B cell (primary cell): ENCODE measurements at regions not wholly inside any gene's neighbourhood (a gene's known extent, or its start where the extent isn't known, plus 50 kb on each side); places are given as distances from the start of the nearest gene placed in this dataset.

ENCODE experiments used
- ATAC-seq: fragments of 200-7000 bp; cut with Tn5 transposase; one replicate; pipeline ENCODE4 v1.10.0; 2021; ENCODE audit warnings: low read depth, mild to moderate bottlenecking, moderate number of reproducible peaks, moderate library complexity
- CTCF ChIA-PET: fragments of 350-600 bp; sonication (Branson Sonifier 250); formaldehyde crosslinking; loops from one replicate; lab custom pipeline; 2021; ENCODE audit warnings: antibody characterized with exemption, inconsistent platforms; lab: Charles Lee
- POLR2A ChIA-PET: fragments of 350-600 bp; sonication (Branson Sonifier 250); formaldehyde crosslinking; loops from one replicate; lab custom pipeline; 2021; ENCODE audit warnings: antibody characterized with exemption; lab: Charles Lee
- DNase-seq: peaks from one replicate; pipeline ENCODE4 v3.0.0; 2013
- H2AFZ ChIP-seq: 2 replicates; pipeline ENCODE4 v1.6.1; 2012; ENCODE audit warnings: mild to moderate bottlenecking, low read depth, low read length; ENCODE audit not compliant: insufficient read depth, poor library complexity, severe bottlenecking
- H3K27ac ChIP-seq, 2 donors: 1 replicate in 1 of 2; 2 replicates in 1 of 2; pipeline ENCODE4 v1.5.1; 2012 to 2013; ENCODE audit warnings: low read length in 2 of 2, mild to moderate bottlenecking in 2 of 2, moderate library complexity in 1 of 2
- H3K27me3 ChIP-seq, 4 experiments: fragments of 200-600 bp in 1 of 4; sonication (generic) in 1 of 4; replicated peaks in 1 of 4; 1 replicate in 2 of 4; 2 replicates in 2 of 4; pipeline versions ENCODE4 v1.6.1 to v1.7.0; 2013 to 2016; ENCODE audit warnings: low read length in 3 of 4, mild to moderate bottlenecking in 2 of 4, mixed read lengths in 1 of 4, moderate library complexity in 1 of 4; ENCODE audit not compliant: insufficient read depth in 4 of 4, control insufficient read depth in 3 of 4; ENCODE audit errors: control extremely low read depth in 1 of 4
- H3K36me3 ChIP-seq, 2 experiments: replicated peaks in 1 of 2; 1 replicate in 1 of 2; 2 replicates in 1 of 2; pipeline versions ENCODE4 v1.6.1 to v1.7.1; 2013; ENCODE audit warnings: low read length in 1 of 2; ENCODE audit not compliant: insufficient read depth in 2 of 2, control insufficient read depth in 1 of 2; ENCODE audit errors: control extremely low read depth in 1 of 2, extremely low read depth in 1 of 2
- H3K4me1 ChIP-seq, 2 donors: fragments of 200-600 bp in 1 of 2; sonication (generic) in 1 of 2; 1 replicate in 1 of 2; 2 replicates in 1 of 2; pipeline versions ENCODE4 v1.5.1 to v1.6.1; 2013 to 2017; ENCODE audit warnings: low read length in 2 of 2; ENCODE audit not compliant: control insufficient read depth in 2 of 2, insufficient read depth in 2 of 2
- H3K4me2 ChIP-seq: replicated peaks from 2 replicates; pipeline ENCODE3; 2012; ENCODE audit warnings: mild to moderate bottlenecking, low read depth, low read length; ENCODE audit not compliant: poor library complexity, severe bottlenecking
- H3K4me3 ChIP-seq, 5 experiments: fragments of 200-600 bp in 1 of 5; sonication (generic) in 1 of 5; 1 replicate in 3 of 5; 2 replicates in 2 of 5; pipeline versions ENCODE4 v1.5.1 to v1.7.0; 2011 to 2016; ENCODE audit warnings: low read length in 4 of 5, mild to moderate bottlenecking in 4 of 5, low read depth in 2 of 5, control low read depth in 1 of 5, moderate library complexity in 1 of 5; ENCODE audit not compliant: insufficient read depth in 1 of 5; ENCODE audit errors: control extremely low read depth in 1 of 5, extremely low read depth in 1 of 5
- H3K79me2 ChIP-seq: fragments of 200-600 bp; sonication (generic); one replicate; pipeline ENCODE4 v1.6.0; 2016; ENCODE audit warnings: low read length; ENCODE audit not compliant: control insufficient read depth, insufficient read depth
- H3K9ac ChIP-seq: fragments of 200-600 bp; sonication (generic); 2 replicates; pipeline ENCODE4 v1.6.1; 2017; ENCODE audit warnings: mild to moderate bottlenecking, low read length, moderate library complexity
- H3K9me3 ChIP-seq, 3 donors: one replicate each; pipeline versions ENCODE4 v1.6.1 to v1.7.1; 2013; ENCODE audit warnings: low read length in 2 of 3; ENCODE audit not compliant: control insufficient read depth in 2 of 3, insufficient read depth in 1 of 3; ENCODE audit errors: control extremely low read depth in 1 of 3
- H4K20me1 ChIP-seq: 2 replicates; pipeline ENCODE4 v1.6.0; 2012; ENCODE audit warnings: mild to moderate bottlenecking, low read length; ENCODE audit not compliant: insufficient read depth, control insufficient read depth, poor library complexity, severe bottlenecking
- H3K27ac Mint-ChIP-seq: one replicate; pipeline ENCODE4 v1.8.0; 2021; ENCODE audit warnings: mixed read lengths
- H3K27me3 Mint-ChIP-seq: one replicate; pipeline ENCODE4 v1.8.0; 2021; ENCODE audit warnings: mixed read lengths
- H3K4me1 Mint-ChIP-seq: one replicate; pipeline ENCODE4 v1.8.0; 2021; ENCODE audit warnings: mixed read lengths
- H3K4me3 Mint-ChIP-seq: one replicate; pipeline ENCODE4 v1.8.0; 2021; ENCODE audit warnings: mixed read lengths
- H3K9me3 Mint-ChIP-seq: one replicate; pipeline ENCODE4 v1.8.0; 2022; ENCODE audit warnings: mixed read lengths; ENCODE audit not compliant: insufficient read depth
- CTCF ChIP-seq: fragments of 200-600 bp; IDR thresholded peaks from one replicate; pipeline ENCODE4 v1.8.0; 2022; ENCODE audit warnings: antibody characterized with exemption, mild to moderate bottlenecking
- EZH2 ChIP-seq: IDR thresholded peaks from 2 replicates; pipeline ENCODE4 v1.6.1; 2012; ENCODE audit warnings: borderline replicate concordance, low read depth, mild to moderate bottlenecking, moderate library complexity, low read length; ENCODE audit not compliant: insufficient read depth, poor library complexity, severe bottlenecking
- WGBS: methylation state at CpG from one replicate; pipeline ENCODE4 v1.1.5; 2013; ENCODE audit warnings: missing lambda C conversion rate; ENCODE audit not compliant: insufficient coverage; 5-methylcytosine and 5-hydroxymethylcytosine counted together
- intact Hi-C: fragments of 100-400 bp; cut with micrococcal nuclease; formaldehyde crosslinking; loops from one replicate; pipeline ENCODE4 v1.10.0; 2022

- no peaks in the 10 kb centered on the region for H3K4me1 ChIP-seq
- H3K4me2 ChIP-seq, result no peak overlapping the region
- H3K9me3 ChIP-seq, result no peaks in the 10 kb centered on the region
- no peaks in the 10 kb centered on the region for H3K4me1 Mint-ChIP-seq
- H3K27me3 ChIP-seq, result no peaks in the 10 kb centered on the region
- CTCF ChIA-PET, result no interaction called here
- H4K20me1 ChIP-seq, result no peaks in the 10 kb centered on the region
- no peaks in the 10 kb centered on the region for H3K36me3 ChIP-seq
- no peaks in the 10 kb centered on the region for H3K79me2 ChIP-seq
- H3K27ac Mint-ChIP-seq, result no peak overlapping the region
- no peak for DNase-seq
- intact Hi-C loops, result no loop called here
- POLR2A ChIA-PET, result no interaction called here
- no peak overlapping the region for H3K9ac ChIP-seq
- no peak for ATAC-seq
- peaks cover 4% of the 10 kb centered on the region for H3K27me3 Mint-ChIP-seq
- peaks cover 2% of the 10 kb centered on the region for H3K9me3 Mint-ChIP-seq
- H3K27ac ChIP-seq, result no peak overlapping the region
- no peak for TF ChIP-seq EZH2
- TF ChIP-seq CTCF, result no peak
- H3K4me3 ChIP-seq, result no peak overlapping the region
- no peak overlapping the region for H2AFZ ChIP-seq
- no peak overlapping the region for H3K4me3 Mint-ChIP-seq
These were observed 317.4 kb downstream of the MAN2A1 start for GRCh38 chr5:110007101-110007500.

- Mint-ChIP-seq H3K27me3 (peaks cover 13% of the 10 kb centered on the region), H3K27ac (no peak overlapping the region), H3K4me1 (no peaks in the 10 kb centered on the region), H3K4me3 (no peak overlapping the region), H3K9me3 (peaks cover 2% of the 10 kb centered on the region)
- H4K20me1 ChIP-seq, result no peaks in the 10 kb centered on the region
- no peaks in the 10 kb centered on the region for H3K4me1 ChIP-seq
- no peaks in the 10 kb centered on the region for H3K79me2 ChIP-seq
- no peaks in the 10 kb centered on the region for H3K27me3 ChIP-seq
- no peak overlapping the region for H3K4me3 ChIP-seq
- H2AFZ ChIP-seq, result no peak overlapping the region
- TF ChIP-seq EZH2 (no peak), CTCF (no peak)
- ChIA-PET CTCF (no interaction called here), POLR2A (no interaction called here)
- DNase-seq (no peak), ATAC-seq (no peak)
- no peak overlapping the region for H3K27ac ChIP-seq
- no peak overlapping the region for H3K4me2 ChIP-seq
- WGBS, result no CpG with 5 or more reads among the region's 4 CpGs
- intact Hi-C loops, result no loop called here
- no peaks in the 10 kb centered on the region for H3K9me3 ChIP-seq
- H3K36me3 ChIP-seq, result no peaks in the 10 kb centered on the region
- H3K9ac ChIP-seq, result no peak overlapping the region
These were observed 318.4 kb downstream of the MAN2A1 start for GRCh38 chr5:110008131-110008530.
